ENCODE measurements at regions not wholly inside any gene's neighbourhood (a gene's known extent, or its start where the extent isn't known, plus 50 kb on each side); places are given as distances from the start of the nearest gene placed in this dataset.
"Not testable (repeated sequence)": the region's sequence is repeated elsewhere in the genome, so short reads cannot be mapped to it uniquely, and the experiment has no call there.

DNA sequence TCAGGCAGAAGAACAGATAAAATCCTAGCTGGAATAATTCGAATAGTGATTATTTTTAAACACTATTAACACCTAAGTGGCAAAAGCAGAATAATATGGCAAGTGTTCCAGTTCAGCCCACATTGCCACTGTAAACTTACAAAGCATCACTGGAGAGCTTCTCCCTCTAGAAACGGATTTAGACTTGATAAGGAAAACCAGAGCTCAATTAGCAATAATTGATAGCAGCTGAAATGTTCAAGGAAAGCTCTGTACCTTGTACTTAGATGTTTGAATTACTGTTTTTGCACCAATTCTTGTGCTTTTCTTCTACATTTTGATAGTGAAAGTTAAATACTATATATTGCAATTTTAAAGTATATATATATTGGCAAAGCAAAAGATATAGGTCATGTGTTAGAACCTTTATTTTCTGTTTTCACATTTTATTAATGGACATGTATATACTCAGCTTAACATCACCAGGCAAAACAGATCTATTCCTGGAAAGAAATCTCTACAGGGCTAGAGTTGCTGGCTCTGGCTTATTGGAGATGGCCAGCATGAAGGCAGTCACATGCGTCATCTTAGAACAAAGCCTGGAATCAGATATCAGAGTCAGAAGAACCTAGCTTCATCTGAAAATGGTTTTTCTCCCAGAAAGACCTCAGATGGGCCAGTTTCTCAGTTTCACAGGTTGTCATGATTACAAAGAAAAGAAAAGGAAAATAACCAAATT is 149.1 kb upstream of the CTAGE1 start:
- no peak for DNase-seq (ENCODE audit: low read depth)

DNA sequence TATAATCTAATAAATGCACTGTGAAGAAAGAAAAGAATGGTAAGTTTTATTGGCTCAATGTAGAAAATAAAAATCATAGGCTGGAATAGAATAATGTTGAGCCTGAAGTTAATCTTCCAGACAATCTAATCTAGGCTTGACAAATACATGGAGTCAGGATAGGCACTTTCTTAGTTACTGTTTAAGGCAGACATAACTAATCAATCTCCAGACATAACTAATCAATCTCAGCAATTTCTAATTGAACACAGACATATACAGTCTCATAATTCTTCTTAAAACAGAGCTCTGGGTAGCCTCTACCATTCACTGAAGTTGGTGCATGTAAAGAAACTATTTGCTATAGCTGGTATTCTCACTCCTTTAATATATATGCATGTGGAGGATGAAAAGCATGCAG is 150.1 kb upstream of the CTAGE1 start:
- DNase-seq (ENCODE audit: low read depth), result no peak

DNA sequence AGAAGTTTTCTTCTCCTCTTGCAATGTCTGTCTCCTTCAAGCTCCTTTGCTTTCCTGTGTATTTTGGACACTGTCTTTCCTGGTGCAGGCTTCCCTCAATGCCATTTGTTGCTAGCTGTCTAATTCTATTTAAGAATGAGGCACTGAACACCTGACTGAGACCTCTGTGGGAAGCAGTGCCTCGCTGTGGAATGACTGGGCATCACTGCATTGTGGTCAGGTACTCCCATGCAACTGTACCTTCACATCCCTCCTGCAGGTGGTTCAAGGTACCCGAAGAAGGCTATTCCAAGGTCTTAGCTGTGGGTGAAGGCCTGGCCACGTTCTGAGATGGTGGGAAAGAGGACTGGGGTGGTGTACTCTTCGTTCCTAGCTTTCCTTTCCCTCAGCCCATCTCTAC is 152.8 kb upstream of the CTAGE1 start:
- DNase-seq (ENCODE audit: low read depth), result no peak

DNA sequence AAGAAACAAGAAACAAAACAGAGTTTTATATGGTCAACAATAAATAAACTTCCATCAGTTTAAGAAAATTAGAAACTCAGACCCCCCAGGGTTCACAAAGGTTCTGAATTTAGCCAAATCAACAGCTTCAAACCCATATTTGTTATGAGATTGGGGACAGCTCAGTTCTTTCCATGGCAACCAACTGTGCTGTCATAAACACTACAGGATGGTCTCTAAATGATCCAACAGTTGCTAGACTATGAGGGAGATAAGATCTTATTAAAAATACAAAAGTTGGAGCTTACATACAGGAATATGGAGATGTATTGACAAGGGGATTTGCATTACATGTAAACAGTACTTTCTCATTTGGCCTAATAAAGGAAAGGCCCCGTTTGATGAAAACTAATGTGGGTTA is 154.6 kb upstream of the CTAGE1 start:
- no peak for DNase-seq (ENCODE audit: low read depth)

DNA sequence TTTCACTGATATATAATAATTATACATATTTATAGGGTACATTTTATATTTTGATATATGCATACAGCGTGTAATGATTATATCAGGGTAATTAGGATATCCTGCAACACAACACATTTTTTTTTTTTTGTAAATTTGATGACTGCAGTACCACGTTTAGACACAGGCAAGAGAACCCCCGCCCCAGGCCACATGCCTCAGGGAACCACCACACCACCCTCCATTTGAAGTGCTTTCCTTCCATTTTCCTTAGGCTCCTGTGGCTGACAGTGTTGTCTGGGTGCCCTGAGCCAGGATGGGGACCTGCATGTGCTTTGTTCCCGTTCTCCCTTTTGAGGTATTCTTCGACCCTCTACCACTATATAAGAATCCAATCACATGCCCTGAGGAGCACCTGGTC is 161.6 kb upstream of the CTAGE1 start:
- no peak for DNase-seq (ENCODE audit: low read depth)

DNA sequence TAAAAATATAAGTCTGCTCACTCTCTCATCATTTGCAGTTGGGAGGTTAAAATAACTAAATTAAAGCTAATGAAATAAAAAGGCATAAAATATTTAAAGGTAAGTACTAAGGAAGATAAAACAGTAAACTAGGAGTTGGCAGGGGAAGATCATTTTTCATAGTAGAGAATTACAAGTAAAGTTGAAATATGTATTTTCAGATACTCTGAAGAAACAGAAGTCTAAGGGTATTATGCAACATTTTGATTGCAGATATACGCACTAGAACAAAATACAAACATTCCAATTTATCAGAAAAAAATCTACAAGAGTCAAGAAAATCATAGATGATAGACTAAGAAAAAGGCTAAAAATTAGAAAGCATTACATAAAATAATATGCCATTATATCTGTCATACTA is 167.6 kb upstream of the CTAGE1 start:
- no peak for DNase-seq (ENCODE audit: low read depth)

DNA sequence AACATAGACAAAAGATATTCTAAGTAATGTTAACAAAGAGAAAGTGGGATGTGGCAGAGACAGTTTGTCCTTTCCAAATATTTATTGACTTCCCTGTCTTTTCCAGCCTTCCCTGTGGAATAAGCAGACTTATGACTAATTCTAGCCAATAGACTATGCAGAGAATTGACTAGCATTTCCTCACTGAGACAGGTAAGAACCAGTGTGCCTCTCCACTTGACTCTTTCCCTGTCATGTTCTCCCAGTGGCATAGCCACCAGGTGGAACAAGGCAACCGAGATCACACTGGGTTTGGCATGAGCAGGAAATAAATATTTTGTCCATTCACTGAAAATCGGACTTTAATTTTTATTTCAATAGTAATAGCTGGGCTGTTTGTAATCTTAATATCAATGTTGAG is 168.1 kb upstream of the CTAGE1 start:
- DNase-seq (ENCODE audit: low read depth), result no peak

DNA sequence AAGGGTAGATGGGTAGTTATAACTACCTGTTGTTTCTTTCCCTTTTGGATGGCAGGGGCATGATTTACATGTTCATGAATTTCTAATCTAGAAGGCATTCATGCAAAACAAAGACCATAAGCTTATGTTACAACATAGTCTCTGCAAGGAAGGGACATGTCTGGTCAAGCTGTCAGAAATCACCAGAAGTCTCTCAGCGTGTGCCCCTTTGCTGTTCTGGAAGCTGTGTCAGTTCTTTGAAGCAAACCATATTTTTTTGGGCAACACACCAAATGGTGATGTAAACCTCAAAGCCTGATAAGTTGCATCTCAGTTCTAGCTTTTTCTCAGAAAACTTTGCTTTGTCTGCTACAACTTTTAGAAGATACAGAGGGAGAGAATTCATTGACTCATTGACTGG is 173.5 kb upstream of the CTAGE1 start:
- no peak for DNase-seq (ENCODE audit: low read depth)

DNA sequence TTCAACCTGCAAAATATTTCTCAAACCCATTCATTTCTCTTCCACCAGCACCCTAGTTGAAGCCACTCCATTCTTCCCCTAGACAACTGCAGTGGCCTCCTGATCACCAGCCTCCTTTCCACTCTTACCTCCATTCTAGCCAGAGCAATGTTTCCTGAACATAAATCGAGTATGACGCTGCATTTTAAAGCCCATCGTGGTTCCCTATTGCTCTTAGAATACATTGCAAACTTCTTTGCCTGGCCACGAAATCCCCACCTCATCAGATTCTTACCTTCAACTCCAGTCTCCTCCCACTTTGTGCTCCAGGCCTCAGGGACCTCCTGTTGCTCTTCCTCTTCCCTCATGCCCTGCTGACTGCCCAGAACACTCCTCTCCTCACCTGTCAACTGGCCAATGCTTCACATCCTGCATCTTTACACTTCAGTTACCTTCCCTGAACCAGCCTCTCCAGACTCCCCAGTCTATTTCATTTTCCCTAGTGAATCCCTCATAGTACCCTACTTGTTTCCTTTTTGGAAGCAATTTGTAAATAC is 176.5 kb upstream of the CTAGE1 start:
- no peak for DNase-seq (ENCODE audit: low read depth)

DNA sequence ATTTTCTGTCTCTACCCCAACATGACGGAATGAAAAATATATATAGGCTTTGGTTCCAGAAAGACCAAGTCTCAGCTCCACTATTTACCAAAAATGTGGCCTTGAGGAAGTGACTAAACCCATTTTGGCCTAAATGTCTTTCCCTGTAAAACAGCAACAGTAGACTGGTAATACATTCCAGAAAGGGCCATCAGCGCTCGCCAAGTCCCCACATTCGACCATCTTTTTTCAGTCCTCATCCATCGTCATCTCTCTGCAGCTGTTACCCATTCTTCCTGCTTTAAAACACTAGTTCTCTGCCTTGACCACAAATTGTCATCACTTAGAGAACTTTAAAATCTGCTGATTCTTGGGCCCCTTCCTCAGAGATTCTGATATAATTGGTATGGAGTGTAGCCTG is 183.8 kb upstream of the CTAGE1 start:
- no peak for DNase-seq (ENCODE audit: low read depth)

DNA sequence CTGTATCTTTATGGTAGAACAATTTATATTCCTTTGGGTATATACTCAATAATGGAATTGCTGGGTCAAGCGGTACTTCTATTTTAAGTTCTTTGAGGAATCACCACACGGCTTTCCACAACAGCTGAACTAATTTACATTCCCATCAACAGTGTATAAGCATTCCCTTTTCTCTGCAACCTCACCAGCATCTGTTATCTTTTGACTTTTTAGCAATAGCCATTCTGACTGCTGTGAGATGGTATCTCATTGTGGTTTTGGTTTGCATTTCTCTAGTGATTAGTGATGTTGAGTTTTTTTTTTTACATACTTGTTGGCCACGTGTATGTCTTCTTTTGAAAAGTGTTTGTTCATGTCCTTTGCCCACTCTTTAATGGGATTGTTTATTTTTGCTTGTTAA is 184.7 kb upstream of the CTAGE1 start:
- DNase-seq (ENCODE audit: low read depth), result not testable (repeated sequence)

DNA sequence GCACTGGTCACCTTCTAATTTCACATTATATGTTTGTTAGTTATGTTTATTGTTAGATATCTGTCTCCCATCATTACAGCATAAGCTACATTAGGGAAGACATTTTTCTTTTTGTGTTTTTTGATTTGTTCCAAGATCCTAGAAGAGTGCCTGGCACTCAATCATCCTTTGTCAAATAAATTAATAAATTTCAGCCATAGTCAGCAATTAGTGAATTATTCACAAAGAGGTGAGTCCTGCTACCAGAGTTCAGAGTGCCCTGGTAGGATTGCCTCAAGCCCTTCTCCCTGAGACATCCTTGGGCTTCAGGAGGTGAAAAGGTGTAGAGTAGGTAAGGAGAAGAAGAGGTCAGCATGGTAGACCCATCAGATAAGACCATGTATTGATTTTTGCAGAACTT is 186.2 kb upstream of the CTAGE1 start:
- DNase-seq (ENCODE audit: low read depth), result no peak

DNA sequence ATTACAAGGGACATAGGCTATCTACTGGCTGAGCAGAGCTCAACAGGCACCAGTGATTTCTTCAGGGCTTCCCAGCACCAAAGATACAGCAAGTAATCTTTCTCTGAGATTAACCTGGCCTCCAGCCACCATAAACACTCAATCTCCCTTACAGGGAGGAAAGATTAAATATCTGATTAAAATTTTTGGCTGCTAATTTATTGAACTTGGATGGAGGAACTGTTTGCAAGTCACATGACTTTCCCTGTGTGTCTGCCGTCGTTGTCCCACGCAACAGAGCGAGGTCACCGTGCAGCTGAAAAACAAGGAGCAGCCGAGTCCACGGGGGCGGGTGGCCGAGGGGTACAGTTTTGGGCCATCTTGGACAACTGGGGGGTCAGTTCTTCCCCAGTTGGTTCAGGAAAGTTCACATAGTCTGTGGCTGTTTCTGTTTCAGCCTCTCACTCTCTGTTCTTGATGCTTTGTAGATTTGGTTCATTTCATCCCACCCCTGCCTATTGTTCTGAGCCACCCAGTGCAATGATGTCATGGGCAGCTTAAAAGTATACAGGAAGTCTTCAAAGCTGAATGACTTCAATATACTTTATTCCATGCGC is 186.8 kb upstream of the CTAGE1 start:
- no peak for DNase-seq (ENCODE audit: low read depth)

DNA sequence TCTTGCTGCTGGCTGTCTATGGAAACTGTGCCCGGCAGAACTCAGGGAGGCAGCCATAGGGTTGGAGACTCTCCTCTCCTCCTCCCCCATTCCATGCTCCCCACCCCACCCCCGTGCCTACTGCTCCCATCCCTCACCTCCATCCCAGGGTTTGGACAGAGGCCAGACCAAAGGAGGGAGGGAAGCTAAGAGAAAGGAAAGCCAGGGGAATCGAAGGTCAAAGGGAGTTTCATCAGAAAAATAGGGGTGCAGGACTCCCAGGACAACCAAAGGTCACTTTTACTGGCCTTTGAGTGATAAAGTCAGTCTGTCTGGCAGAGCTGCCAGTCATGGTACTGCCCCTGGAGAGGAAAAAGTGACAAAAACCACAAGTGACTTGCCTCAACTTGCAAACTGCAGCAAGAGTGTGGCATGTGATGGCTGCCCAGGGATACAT is 187.3 kb upstream of the CTAGE1 start:
- DNase-seq (ENCODE audit: low read depth), result no peak

DNA sequence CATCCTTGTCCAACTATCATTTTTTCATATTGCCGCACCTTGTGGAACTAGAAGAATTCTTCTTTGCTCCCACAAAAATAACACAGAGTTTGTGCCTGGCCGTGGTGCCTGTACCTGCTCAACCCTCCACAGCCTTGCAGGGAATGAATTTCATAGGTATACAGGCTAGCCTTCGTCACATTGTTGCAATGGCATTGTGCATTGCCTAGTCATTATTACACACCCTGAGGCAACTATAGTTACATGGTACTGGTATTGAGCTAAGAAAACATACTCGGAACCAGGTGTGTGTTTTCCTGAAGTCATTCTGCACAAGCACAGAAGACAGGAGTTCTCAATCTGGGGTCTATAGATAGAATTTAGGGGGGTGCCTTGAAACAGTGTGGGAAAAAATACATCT is 188.0 kb upstream of the CTAGE1 start:
- DNase-seq (ENCODE audit: low read depth), result no peak

DNA sequence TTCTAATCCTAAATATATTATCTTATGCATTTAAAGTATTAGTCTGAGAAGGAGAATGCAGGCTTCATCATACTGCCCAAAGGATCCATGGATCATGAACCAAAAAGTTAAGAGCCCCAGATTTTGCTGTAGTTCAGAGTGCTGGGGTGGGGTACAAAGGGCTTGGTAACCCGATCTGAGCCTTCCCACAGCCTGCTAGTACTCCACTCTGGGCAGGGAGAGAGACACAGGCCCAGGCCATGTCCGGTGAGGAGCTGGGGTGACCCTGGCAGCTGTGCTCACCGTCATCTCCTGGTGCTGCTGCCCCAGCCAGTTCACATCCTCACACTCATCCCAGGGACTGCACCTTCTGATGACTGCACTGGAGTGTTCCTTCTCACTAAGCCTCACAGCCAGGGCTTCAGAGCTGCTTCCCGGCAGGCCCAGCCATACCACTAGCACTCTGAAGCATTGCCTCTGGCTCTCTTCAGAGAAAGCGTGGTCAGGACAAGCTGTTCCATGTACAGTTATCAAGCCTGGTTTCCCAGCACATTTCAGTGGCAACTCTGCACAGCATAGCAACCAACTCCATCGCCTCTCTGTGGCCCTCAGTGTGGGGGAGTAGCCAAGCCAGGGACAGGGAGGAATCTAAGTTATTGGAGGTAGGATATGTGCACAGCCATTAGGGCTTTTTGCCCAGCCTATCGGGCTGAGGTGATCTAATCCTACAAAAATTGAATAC is 189.0 kb upstream of the CTAGE1 start:
- DNase-seq (ENCODE audit: low read depth), result no peak

DNA sequence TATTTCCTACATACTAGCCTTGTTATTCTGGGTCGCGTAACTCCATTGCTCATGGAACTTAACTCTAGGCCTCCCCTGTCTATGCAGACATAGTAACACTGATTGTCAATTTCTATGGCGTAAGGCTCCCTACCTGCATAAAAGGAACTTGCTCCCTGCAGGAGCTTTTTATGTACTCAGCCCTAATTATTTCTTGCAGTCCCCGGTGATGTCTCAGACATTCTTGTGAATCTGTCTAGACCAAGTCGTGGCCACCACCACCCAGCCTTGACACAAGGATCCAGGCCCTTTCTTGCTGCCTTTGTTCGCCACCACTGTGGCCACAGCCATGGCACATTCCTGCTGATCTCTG is 189.5 kb upstream of the CTAGE1 start:
- DNase-seq (ENCODE audit: low read depth), result no peak

DNA sequence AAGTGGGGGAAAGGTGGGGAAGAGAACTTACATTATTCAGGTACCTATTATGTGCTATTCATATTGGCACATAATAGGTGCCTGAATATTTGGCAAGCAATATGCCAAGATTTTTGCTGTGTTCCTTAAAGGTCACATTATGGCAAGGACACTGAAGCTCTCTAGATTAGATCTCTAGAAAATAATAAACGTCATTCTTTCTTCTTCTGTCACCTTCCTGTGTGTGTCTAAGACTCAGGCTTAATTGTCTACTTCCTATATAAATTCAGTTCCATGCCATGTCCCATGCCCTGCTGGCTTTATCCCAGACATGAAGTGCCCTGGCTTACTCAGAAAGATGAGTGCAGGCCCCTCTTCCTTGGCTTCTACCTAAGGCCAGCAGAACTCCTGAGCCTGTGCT is 191.1 kb upstream of the CTAGE1 start:
- no peak for DNase-seq (ENCODE audit: low read depth)

DNA sequence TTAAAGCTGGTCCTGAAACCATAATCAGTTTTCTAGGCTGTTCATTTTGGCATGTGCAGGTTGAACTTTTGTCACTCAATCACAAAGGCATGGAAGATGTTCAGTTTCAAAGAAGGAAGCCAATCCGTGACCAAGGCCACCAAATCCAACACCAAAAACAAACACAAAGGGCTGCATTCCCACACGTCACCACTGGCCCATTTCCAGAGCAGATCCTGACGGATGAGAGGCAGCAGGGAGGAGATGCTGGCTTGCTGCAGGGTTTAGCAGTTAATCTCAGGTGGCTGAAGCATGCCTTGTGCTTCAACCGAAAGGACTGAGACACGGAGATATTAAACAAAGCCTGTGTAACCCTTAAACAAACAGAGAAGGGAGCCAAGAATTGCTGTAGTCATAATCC is 191.9 kb upstream of the CTAGE1 start:
- DNase-seq (ENCODE audit: low read depth), result no peak

DNA sequence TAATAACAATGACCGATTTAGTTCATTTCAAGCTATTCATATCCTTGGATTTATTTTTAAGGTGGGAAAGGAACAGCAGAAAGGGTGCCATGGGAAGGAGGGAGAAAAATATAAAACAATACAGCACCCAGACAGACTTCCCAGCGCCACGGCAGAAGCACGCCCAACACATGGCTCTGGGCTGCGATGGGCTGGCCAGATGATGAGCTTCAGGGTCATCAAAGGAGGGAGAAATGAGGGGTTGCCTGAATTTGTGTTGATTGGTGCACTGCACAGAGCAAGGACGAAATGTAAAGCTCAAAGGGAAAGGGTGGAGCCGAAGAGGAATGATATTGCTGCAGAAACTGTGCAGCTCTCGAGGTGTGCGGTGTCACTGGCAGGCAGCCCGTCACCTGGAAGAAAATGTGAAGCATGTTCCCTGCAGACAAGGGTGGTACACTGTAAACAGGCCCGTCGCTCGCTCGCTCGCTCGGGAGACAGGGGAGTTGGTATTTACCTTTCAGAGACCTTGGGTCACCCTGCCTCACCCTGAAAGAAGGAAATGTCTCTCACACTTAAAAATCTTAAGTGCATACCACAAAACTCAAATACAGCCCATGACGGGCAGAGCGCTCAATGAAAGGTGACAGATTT is 195.5 kb upstream of the CTAGE1 start:
- no peak for DNase-seq (ENCODE audit: low read depth)

DNA sequence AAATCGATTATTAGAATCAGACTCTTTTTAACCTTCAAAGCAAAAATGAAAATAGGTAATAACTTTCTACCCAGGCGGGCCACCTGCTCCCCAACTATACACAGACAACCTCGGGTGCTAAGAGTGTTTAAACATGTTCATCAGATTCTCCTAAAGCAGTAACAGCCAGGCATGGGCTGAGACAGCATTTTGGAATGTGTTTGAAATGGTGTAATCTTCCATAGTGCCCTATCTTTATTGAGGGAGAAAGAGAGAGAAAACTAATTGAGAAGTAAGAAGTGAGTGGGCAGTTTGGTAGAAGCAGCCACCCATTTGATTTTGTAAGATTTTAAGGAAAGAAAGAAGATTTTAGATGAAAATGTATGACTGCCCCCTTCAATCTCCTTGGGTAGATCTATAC is 196.1 kb upstream of the CTAGE1 start:
- DNase-seq (ENCODE audit: low read depth), result no peak

DNA sequence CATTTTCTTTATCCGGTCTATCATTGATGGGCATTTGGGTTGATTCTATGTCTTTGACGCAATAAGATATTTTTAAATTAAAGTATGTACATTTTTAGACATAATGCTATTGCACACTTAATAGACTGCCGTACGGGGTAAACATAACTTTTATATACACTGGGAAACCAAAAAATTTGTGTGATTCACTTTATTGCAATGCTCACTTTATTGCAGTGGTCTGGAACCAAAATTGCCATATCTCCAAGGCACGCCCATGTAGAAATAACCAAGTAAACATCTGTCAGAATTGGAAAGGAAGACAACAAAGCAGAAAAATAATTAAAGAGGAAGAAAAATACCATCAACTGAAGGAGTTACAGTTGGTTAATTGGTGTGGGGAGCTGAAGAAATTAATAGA is 205.8 kb upstream of the CTAGE1 start:
- no peak for DNase-seq (ENCODE audit: low read depth)

DNA sequence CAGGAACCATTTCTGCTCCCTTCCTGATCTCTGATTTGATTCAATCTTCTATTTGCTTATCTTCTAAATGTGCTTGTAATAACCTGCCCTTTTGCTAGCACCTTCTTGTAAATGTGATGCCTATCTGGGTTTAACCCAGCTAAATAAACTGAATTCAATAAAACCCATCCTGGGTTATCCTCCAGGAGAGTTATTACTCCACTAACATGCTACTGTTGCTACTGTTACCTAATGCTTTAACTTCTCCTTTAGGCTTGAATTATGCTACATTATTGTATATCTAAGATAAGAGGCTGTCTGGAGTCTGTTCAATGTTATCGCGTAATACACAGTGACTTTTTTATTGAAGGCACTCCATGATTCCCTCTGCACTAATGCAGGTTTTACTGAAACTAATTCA is 206.5 kb upstream of the CTAGE1 start:
- DNase-seq (ENCODE audit: low read depth), result no peak

Data from fibroblast of gingiva (primary cell).